Heart left ventricle (tissue), 13 donors: ENCODE measurements at regions not wholly inside any gene's neighbourhood (a gene's known extent, or its start where the extent isn't known, plus 50 kb on each side); places are given as distances from the start of the nearest gene placed in this dataset.

ENCODE experiments used
- CTCF ChIP-seq, 12 donors: fragments of 200-600 bp; sonication (generic) in 4 of 12; IDR thresholded peaks; one replicate each; pipeline versions ENCODE4 v1.5.0 to v1.8.0; 2018 to 2022; ENCODE audit warnings: antibody characterized with exemption in 12 of 12, mild to moderate bottlenecking in 5 of 12
- POLR2A ChIP-seq, 2 donors: fragments of 450-650 bp; IDR thresholded peaks; one replicate each; pipeline ENCODE4 v1.6.1; 2017; ENCODE audit warnings: antibody characterized with exemption in 2 of 2, mild to moderate bottlenecking in 2 of 2, moderate library complexity in 2 of 2
- donor health status: ischemic (EF 13 %, LVEDD 7.1; RV severe dilation, severe dysfunction).
- donor health status: DM: no; HTN: yes; CAD: no.
- donor health status: DM: no; HTN: no; CAD: no.
- donor health status: ischemic (EF 25% LVEDD 6.9; RV normal size, moderate dysfunction).
- donor health status: ischemic (EF 25% LVEDD 5.7; RV mildly dilated, moderate dysfunction).
- donor health status: ischemic (EF 35%, LVEDD 5.7; RV mildly dilated, moderate dysfunction).
- donor health status: nonischemic (EF 11% LVEDD 7.7; RV severe dilation, severe dysfunction).
- donor health status: DM: yes; HTN: yes; CAD: no.
- donor health status: PGD.
- donor health status: ischemic (EF 29% LVEDD 5.4; RV normal size, mild dysfunction).
- donor health status: nonischemic (EF 23%, LVEDD 6.1; RV moderate dilation, normal function).

- TF ChIP-seq CTCF (IDR thresholded peaks at IDR 0.05) (no peak), POLR2A (IDR thresholded peaks at IDR 0.05) (no peak)
These were observed 98.6 kb upstream of the NCK2 start for GRCh38 chr2:105645938-105646773.
